HG02571 (cell line): ENCODE measurements at regions not wholly inside any gene's neighbourhood (a gene's known extent, or its start where the extent isn't known, plus 50 kb on each side); places are given as distances from the start of the nearest gene placed in this dataset.
A peak's percentile ranks its signal among the peaks of the same experiment; 100 is the strongest.
"Not testable (repeated sequence)": the region's sequence is repeated elsewhere in the genome, so short reads cannot be mapped to it uniquely, and the experiment has no call there.

Experiments
- ATAC-seq: cut with Tn5 transposase; IDR thresholded peaks from one replicate; pipeline ENCODE4 v1.9.1; 2021; ENCODE audit warnings: mild to moderate bottlenecking, moderate library complexity; ENCODE audit not compliant: unreplicated experiment

DNA sequence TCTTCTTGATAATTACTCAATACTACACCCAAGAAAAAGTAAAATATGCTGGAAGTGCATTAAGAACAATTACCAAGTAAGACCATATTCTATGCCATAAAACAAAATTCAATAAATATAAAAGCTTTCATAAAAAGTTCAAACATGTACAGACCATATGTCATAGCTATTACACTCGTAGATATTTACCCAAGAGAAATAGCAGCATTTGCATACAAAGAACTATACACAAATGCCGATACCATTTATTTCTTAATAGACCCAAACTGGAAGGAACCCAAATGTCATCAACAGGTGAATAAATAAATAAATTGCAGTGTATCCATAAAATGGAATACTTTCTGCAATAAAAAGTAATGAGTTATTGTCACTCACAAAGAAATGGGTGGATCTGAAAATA is 78.3 kb upstream of the SLC16A7 start:
- no peak for ATAC-seq

DNA sequence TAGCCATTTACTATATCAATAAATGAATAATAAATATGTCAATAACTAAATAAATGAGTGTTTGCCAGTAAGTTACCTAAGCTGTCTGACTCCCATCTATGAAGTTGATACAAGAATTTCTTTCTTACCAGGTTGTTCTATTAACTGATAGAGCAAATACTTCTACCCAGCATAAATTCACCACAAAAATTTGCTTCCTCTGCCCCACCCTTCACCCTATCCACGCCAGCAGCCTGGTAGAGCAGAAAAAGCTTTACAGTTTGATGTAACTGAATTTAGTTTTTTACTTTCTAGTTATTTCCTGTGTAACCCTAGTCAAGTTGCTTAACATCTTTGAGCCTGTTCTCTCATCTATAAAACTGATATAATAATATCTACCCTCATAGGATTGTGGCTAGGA is 94.9 kb upstream of the SLC16A7 start:
- no peak for ATAC-seq

- no peak for ATAC-seq
These were observed 95.5 kb upstream of the SLC16A7 start for GRCh38 chr12:59500335-59500734.

DNA sequence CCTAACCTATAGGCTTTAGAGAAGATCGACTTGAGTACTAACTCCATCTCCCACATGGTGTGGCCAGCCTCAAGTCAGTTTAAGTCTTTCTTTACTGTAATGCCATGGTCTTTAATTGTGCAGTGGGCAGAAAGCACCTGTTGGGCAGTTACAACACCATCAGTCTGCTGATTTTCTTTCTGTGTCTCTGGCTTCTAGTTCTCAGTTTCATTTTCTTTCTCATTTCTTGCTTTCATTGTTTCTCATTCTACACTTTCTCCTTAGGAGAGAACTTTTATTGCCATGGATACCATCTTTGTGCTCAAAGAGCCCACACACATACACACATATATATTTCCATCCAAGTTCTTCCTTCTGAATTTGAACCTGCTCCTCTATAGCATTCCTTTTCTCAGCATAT is 96.1 kb upstream of the SLC16A7 start:
- ATAC-seq = peak; percentile 88

DNA sequence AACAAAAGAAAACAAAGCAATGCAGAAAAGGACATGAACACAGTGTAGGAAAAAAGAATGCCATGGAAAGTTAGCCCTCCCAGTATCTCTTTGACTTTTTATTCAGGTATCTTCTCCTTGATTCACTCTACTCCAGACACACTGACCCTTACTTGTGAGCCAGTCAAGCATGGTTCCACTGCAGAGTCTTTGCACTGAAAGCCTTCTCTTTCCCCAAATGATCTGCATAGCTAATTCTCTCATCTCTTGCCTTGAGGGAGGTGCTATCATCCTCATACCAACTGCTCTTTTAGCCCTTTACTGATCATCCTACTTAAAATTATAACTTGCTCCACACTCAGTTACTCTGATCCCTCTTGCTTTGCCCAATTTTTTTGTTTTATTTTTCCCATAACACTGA is 101.2 kb upstream of the SLC16A7 start:
- no peak for ATAC-seq

DNA sequence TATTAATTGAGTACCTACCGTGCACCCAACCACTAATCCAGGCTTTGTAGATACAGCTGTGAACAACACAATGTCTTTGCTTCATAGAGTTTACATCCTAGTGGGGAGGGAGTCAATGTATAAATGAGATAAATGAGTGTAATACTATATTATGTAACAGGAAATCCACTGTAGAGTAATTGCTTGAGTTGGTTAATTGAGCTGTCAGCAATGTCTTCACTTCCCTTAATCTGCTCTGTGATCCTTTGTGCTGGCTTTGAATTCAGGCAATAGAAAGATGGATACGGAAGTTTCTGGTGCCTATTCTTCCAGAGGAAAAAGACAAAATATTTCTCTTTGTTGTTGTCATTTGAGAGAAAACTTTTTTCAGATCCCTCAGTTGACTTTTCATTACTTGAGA is 104.0 kb upstream of the SLC16A7 start:
- no peak for ATAC-seq

GRCh38 chr12:59486827-59487226 is 109.0 kb upstream of the SLC16A7 start:
- ATAC-seq = no peak

DNA sequence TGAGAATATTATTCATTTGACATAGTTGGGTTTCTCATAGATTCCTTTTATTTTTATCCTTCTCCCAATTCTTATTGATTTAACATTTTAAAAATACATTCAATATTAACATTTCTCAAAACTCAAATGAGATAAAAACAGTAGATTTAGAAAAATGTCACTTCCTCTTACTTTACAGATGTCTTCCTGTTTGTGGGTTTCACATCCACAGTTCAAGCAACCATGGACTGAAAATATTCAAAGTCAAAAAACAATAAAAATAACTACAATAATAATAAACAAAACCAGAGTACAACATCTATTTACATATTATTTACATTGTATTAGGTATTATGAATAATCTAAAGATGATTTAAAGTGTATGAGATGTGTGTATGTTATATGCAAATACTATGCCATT is 111.3 kb upstream of the SLC16A7 start:
- no peak for ATAC-seq

DNA sequence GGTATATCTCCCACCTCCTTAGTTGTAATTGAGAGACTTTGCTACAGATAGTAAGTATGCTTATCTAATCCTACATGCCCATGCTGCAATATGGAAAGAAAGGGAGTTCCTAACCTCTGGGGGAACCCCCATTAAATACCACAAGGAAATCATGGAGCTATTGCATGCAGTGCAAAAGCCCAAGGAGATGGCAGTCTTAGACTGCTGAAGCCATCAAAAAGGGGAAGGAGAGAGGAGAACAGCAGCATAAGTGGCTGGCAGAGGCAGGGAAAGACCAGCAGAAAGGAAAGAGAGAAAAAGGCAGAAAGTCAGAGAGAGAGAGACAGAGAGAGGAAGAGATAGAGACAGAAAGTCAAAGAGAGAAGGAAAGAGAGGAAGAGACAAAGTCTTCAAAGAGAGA is 121.6 kb upstream of the SLC16A7 start:
- ATAC-seq = not testable (repeated sequence)

- ATAC-seq = peak; percentile 59
These were observed 123.6 kb upstream of the SLC16A7 start for GRCh38 chr12:59472273-59472672.

DNA sequence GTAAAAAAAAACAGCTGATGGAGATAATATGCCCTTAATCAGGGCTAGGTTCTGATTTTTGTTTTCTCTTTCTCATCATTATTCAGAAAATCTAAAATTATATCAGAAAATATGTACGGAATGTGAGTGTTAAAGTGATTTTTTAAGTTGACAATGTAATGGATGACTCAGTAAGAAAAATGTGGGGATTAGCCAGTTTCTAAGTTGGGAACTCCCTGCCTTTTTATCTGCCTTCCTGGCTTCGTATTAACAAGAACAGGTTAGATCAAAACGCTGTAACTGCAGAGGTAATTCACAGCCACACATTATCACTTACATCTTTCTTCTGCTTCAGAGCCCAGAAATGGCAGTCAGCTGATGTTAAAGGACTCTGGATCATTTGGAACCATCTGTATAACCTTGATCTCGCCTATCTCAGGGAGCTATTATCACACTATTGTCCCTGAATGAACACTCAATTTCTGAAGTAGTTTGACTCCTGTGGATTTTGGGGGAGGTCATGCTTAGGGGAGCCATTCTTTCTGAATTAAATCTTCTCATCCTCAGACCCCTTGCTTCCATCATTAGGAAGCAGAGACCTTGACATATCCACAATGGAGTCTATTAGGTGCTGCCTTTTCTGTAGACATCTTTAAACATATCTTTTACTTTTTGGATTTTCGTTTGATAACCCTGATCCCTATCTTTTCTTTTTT is 135.7 kb upstream of the SLC16A7 start:
- ATAC-seq = no peak

- ATAC-seq = no peak
These were observed 142.4 kb upstream of the SLC16A7 start for GRCh38 chr12:59453475-59453874.

GRCh38 chr12:59452746-59453145 is 143.1 kb upstream of the SLC16A7 start:
- ATAC-seq = no peak

- ATAC-seq = no peak
These were observed 143.6 kb upstream of the SLC16A7 start for GRCh38 chr12:59452259-59452658.

DNA sequence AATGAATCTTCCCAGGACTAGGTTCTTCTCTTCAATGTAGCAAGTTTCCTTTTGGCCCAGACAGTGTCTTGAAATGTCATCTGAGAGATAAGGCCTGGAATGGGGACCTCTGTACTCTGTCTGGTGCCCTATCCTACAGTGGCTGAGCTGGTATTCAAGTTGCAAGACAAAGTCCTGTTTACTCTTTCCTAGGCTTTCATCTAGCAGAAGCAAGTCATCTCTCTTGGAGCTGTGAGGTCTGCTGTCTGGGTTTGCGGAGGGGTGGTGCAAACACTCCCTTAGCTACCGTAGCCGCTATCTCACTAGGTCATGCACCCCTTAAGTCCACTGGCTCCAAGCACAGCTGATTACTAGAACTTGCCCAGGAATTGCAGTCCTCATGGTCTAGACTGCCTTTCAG is 149.7 kb upstream of the SLC16A7 start:
- ATAC-seq = no peak

- no peak for ATAC-seq
These were observed 150.9 kb upstream of the SLC16A7 start for GRCh38 chr12:59444932-59445331.

GRCh38 chr12:59432057-59432456 is 163.8 kb upstream of the SLC16A7 start:
- no peak for ATAC-seq

- ATAC-seq = no peak
These were observed 164.6 kb upstream of the SLC16A7 start for GRCh38 chr12:59431266-59431665.

- no peak for ATAC-seq
These were observed 166.1 kb upstream of the SLC16A7 start for GRCh38 chr12:59429766-59430165.

DNA sequence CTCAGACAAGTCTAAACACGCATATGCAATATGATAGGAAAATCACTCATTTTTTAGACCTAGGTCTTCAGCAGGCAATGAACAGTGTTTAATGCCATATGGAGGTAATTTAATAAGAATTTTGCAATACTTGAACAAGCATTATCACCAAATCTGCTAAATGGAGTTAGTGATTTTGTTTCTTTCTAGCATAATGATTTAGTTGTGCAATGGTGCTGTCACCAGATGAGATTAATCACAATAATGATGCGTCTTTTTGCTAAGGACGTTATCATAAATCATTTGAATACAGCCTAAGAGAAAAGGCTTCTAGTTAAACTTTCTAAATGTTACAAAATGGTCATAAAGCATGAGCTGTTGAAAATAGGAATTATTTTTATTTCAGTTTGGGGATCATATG is 170.0 kb upstream of the SLC16A7 start:
- no peak for ATAC-seq

- ATAC-seq = not testable (repeated sequence)
These were observed 171.2 kb upstream of the SLC16A7 start for GRCh38 chr12:59424666-59425065.

GRCh38 chr12:59414051-59414450 is 181.8 kb upstream of the SLC16A7 start:
- no peak for ATAC-seq

GRCh38 chr12:59408431-59408830 is 187.4 kb upstream of the SLC16A7 start:
- ATAC-seq = no peak
